ENCODE measurements at regions not wholly inside any gene's neighbourhood (a gene's known extent, or its start where the extent isn't known, plus 50 kb on each side); places are given as distances from the start of the nearest gene placed in this dataset.

DNA sequence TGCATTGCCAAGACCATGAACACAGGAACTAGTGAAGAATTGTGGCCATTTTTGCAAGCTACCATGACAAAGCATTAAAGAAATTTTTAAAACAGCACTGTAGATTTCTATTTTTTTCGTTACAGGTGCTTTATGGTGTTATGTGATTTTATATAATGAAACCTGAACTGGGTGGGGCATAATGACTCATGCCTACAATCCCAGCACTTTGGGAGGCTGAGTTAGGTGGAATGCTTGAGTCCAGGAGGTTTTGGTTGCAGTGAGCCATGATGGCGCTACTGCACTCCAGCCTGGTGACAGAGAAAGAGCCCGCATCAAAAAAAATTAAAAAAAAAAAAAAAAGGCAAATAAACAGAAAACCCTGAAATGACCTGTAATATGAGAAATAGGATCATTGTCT is 846.7 kb downstream of the EPHA3 start:
- H3K27me3 ChIP-seq (replicated peaks in 1 of 4; ENCODE audit: control insufficient read depth in 3 of 4, extremely low read depth in 1 of 4, insufficient read depth in 3 of 4, low read length in 3 of 4), result no peaks in the 10 kb centered on the region
- no peak overlapping the region for H2AK5ac ChIP-seq (ENCODE audit: low read depth, low read length)
- POLR2A ChIA-PET (ENCODE audit: partially characterized antibody), result no interaction called here

More for the DNA sequence above, 846.7 kb downstream of the EPHA3 start:
- no peak overlapping the region for H2BK12ac ChIP-seq (ENCODE audit: low read depth, low read length)
- no peak overlapping the region for H4K5ac ChIP-seq (ENCODE audit: insufficient read length, low read depth, low read length)
- H3K9ac ChIP-seq (replicated peaks in 1 of 4; ENCODE audit: extremely low read depth in 1 of 4, low read depth in 3 of 4, low read length in 3 of 4), result no peak overlapping the region
- no peak overlapping the region for H4K91ac ChIP-seq (replicated peaks; ENCODE audit: insufficient read length, low read length)
- H2BK20ac ChIP-seq (ENCODE audit: low read length), result no peak overlapping the region
- no peak overlapping the region for H3K4ac ChIP-seq (replicated peaks; ENCODE audit: insufficient read length, low read depth, low read length)
- no peak overlapping the region for H3K18ac ChIP-seq (ENCODE audit: extremely low read depth, low read length)
- H2AFZ ChIP-seq (ENCODE audit: low read length), result no peak overlapping the region
- H3K56ac ChIP-seq (replicated peaks; ENCODE audit: insufficient read length, low read depth, low read length), result no peak overlapping the region
- no peak overlapping the region for H3K23ac ChIP-seq (ENCODE audit: insufficient read length)
- no peaks in the 10 kb centered on the region for H3K9me3 ChIP-seq (ENCODE audit: insufficient read depth in 2 of 2, low read depth in 1 of 2, low read length in 1 of 2)
- no peak for TF ChIP-seq TAF7 (optimal IDR thresholded peaks at IDR 0.05; ENCODE audit: borderline replicate concordance, low read depth, low read length)
- no peak overlapping the region for H2BK120ac ChIP-seq (replicated peaks; ENCODE audit: low read depth, low read length)
- no peak overlapping the region for H2BK5ac ChIP-seq (ENCODE audit: low read depth, low read length)
- 90% methylated on average over 3 of the region's 3 CpGs; no CpG with 5 or more reads in 1 of the 2 experiments for WGBS, 2 experiments (ENCODE audit: extremely low coverage in 1 of 2, insufficient coverage in 1 of 2, insufficient read length in 1 of 2, insufficient replicate concordance in 2 of 2, low coverage in 1 of 2, low lambda C conversion rate in 2 of 2, missing lambda C conversion rate in 1 of 2)
- DNase-seq (ENCODE audit: low read depth in 1 of 2, low spot score in 2 of 2) (no peak), FAIRE-seq (no peak)
- no peak overlapping the region for H4K8ac ChIP-seq (ENCODE audit: extremely low read depth, insufficient read depth, low read length)
- H3K27ac ChIP-seq (ENCODE audit: low read depth, low read length), result no peak overlapping the region
- no peak overlapping the region for H2BK15ac ChIP-seq (ENCODE audit: low read length)
- no peaks in the 10 kb centered on the region for H3K79me1 ChIP-seq (ENCODE audit: low read depth, low read length)
- CTCF ChIA-PET (ENCODE audit: partially characterized antibody), result no interaction called here
- H4K20me1 ChIP-seq (replicated peaks in 1 of 2; ENCODE audit: control insufficient read depth in 1 of 2, insufficient read depth in 2 of 2, low read length in 2 of 2), result no peaks in the 10 kb centered on the region
- no peaks in the 10 kb centered on the region for H3K4me1 ChIP-seq (replicated peaks in 1 of 4; ENCODE audit: control insufficient read depth in 3 of 4, insufficient read depth in 4 of 4, low read length in 3 of 4)
- H3K23me2 ChIP-seq (ENCODE audit: low read depth, low read length), result no peaks in the 10 kb centered on the region
- no peak overlapping the region for H3K14ac ChIP-seq (ENCODE audit: insufficient read length)
- no peaks in the 10 kb centered on the region for H3K79me2 ChIP-seq (ENCODE audit: control insufficient read depth in 1 of 2, insufficient read depth in 2 of 2, low read length in 2 of 2)
- no peaks in the 10 kb centered on the region for H3K36me3 ChIP-seq (ENCODE audit: control insufficient read depth in 2 of 4, insufficient read depth in 4 of 4, low read length in 3 of 4)
- no peak overlapping the region for H3K4me3 ChIP-seq (ENCODE audit: extremely low read depth in 1 of 4, insufficient read depth in 2 of 4, low read depth in 3 of 4, low read length in 4 of 4)
- no peak overlapping the region for H3K4me2 ChIP-seq (ENCODE audit: insufficient read depth in 1 of 2, low read depth in 2 of 2, low read length in 2 of 2)

All from H1 (cell line).